ENCODE measurements at regions not wholly inside any gene's neighbourhood (a gene's known extent, or its start where the extent isn't known, plus 50 kb on each side); places are given as distances from the start of the nearest gene placed in this dataset.

GRCh38 chr11:19466314-19466713 is 225.6 kb upstream of the E2F8 start:
- TF ChIP-seq CTCF (IDR thresholded peaks at IDR 0.05) (no peak), POLR2AphosphoS5 (IDR thresholded peaks at IDR 0.05) (no peak)

Data from breast epithelium (tissue), 3 donors.